ENCODE measurements at regions not wholly inside any gene's neighbourhood (a gene's known extent, or its start where the extent isn't known, plus 50 kb on each side); places are given as distances from the start of the nearest gene placed in this dataset.

- no peak for TF ChIP-seq CTCF (IDR thresholded peaks at IDR 0.05)
- TF ChIP-seq EZH2 (IDR thresholded peaks at IDR 0.05; ENCODE audit: borderline replicate concordance, insufficient read depth, low read depth, low read length, poor library complexity, severe bottlenecking), result no peak
Observed at GRCh38 chr6:167058261-167058660, 59.1 kb downstream of the CEP43 start.

Data from B cell (primary cell).